ENCODE measurements at regions not wholly inside any gene's neighbourhood (a gene's known extent, or its start where the extent isn't known, plus 50 kb on each side); places are given as distances from the start of the nearest gene placed in this dataset.

GRCh38 chr10:124329941-124330340 is 88.8 kb downstream of the OAT start:
- TF ChIP-seq CTCF (optimal IDR thresholded peaks at IDR 0.05 in 1 of 3, IDR thresholded peaks at IDR 0.05 in 1 of 3, conservative IDR thresholded peaks at IDR 0.05 in 1 of 3; ENCODE audit: extremely low read depth in 1 of 3, insufficient read depth in 2 of 3, low read length in 3 of 3): no peak
- TF ChIP-seq EZH2 (IDR thresholded peaks at IDR 0.05; ENCODE audit: low read length): no peak
